ENCODE measurements at regions not wholly inside any gene's neighbourhood (a gene's known extent, or its start where the extent isn't known, plus 50 kb on each side); places are given as distances from the start of the nearest gene placed in this dataset.
"Not testable (repeated sequence)": the region's sequence is repeated elsewhere in the genome, so short reads cannot be mapped to it uniquely, and the experiment has no call there.

- peaks cover 63% of the 10 kb centered on the region for H3K9me3 ChIP-seq (ENCODE audit: control insufficient read depth, insufficient read depth, low read length)
- H3K9ac ChIP-seq (ENCODE audit: low read depth, low read length); H3K4me1 ChIP-seq (ENCODE audit: control insufficient read depth, insufficient read depth, low read length); H3K36me3 ChIP-seq (ENCODE audit: control insufficient read depth, insufficient read depth, low read length); H3K27ac ChIP-seq (ENCODE audit: low read depth, low read length); H3K4me3 ChIP-seq (ENCODE audit: low read depth, low read length); H3K27me3 ChIP-seq (ENCODE audit: control insufficient read depth, insufficient read depth, low read length): not testable (repeated sequence)
Measured at GRCh38 chr22:12384612-12385011, 3143.4 kb upstream of the OR11H1 start.

GRCh38 chr22:12388824-12389800, 3138.9 kb upstream of the OR11H1 start:
- H3K27me3 ChIP-seq (ENCODE audit: control insufficient read depth, insufficient read depth, low read length); H3K9ac ChIP-seq (ENCODE audit: low read depth, low read length); H3K27ac ChIP-seq (ENCODE audit: low read depth, low read length); H3K4me1 ChIP-seq (ENCODE audit: control insufficient read depth, insufficient read depth, low read length); H3K36me3 ChIP-seq (ENCODE audit: control insufficient read depth, insufficient read depth, low read length); H3K4me3 ChIP-seq (ENCODE audit: low read depth, low read length): not testable (repeated sequence)
- peaks cover 41% of the 10 kb centered on the region for H3K9me3 ChIP-seq (ENCODE audit: control insufficient read depth, insufficient read depth, low read length)

GRCh38 chr22:12397270-12397669, 3130.7 kb upstream of the OR11H1 start:
- H3K36me3 ChIP-seq (ENCODE audit: control insufficient read depth, insufficient read depth, low read length); H3K4me1 ChIP-seq (ENCODE audit: control insufficient read depth, insufficient read depth, low read length); H3K27me3 ChIP-seq (ENCODE audit: control insufficient read depth, insufficient read depth, low read length); H3K27ac ChIP-seq (ENCODE audit: low read depth, low read length); H3K4me3 ChIP-seq (ENCODE audit: low read depth, low read length); H3K9ac ChIP-seq (ENCODE audit: low read depth, low read length): not testable (repeated sequence)
- peaks cover 41% of the 10 kb centered on the region for H3K9me3 ChIP-seq (ENCODE audit: control insufficient read depth, insufficient read depth, low read length)

GRCh38 chr22:12401942-12402341, 3126.1 kb upstream of the OR11H1 start:
- H3K27me3 ChIP-seq (ENCODE audit: control insufficient read depth, insufficient read depth, low read length); H3K4me1 ChIP-seq (ENCODE audit: control insufficient read depth, insufficient read depth, low read length); H3K9ac ChIP-seq (ENCODE audit: low read depth, low read length); H3K27ac ChIP-seq (ENCODE audit: low read depth, low read length); H3K4me3 ChIP-seq (ENCODE audit: low read depth, low read length); H3K36me3 ChIP-seq (ENCODE audit: control insufficient read depth, insufficient read depth, low read length): not testable (repeated sequence)
- peaks cover 62% of the 10 kb centered on the region for H3K9me3 ChIP-seq (ENCODE audit: control insufficient read depth, insufficient read depth, low read length)

GRCh38 chr22:12402531-12402930, 3125.5 kb upstream of the OR11H1 start:
- not testable (repeated sequence) for H3K27ac ChIP-seq (ENCODE audit: low read depth, low read length); H3K4me1 ChIP-seq (ENCODE audit: control insufficient read depth, insufficient read depth, low read length); H3K4me3 ChIP-seq (ENCODE audit: low read depth, low read length); H3K36me3 ChIP-seq (ENCODE audit: control insufficient read depth, insufficient read depth, low read length); H3K27me3 ChIP-seq (ENCODE audit: control insufficient read depth, insufficient read depth, low read length); H3K9ac ChIP-seq (ENCODE audit: low read depth, low read length)
- H3K9me3 ChIP-seq (ENCODE audit: control insufficient read depth, insufficient read depth, low read length), result peaks cover 64% of the 10 kb centered on the region

GRCh38 chr22:12435890-12436289, 3092.1 kb upstream of the OR11H1 start:
- H3K9me3 ChIP-seq (ENCODE audit: control insufficient read depth, insufficient read depth, low read length), result peaks cover 43% of the 10 kb centered on the region
- H3K36me3 ChIP-seq (ENCODE audit: control insufficient read depth, insufficient read depth, low read length); H3K4me1 ChIP-seq (ENCODE audit: control insufficient read depth, insufficient read depth, low read length); H3K4me3 ChIP-seq (ENCODE audit: low read depth, low read length); H3K27me3 ChIP-seq (ENCODE audit: control insufficient read depth, insufficient read depth, low read length); H3K9ac ChIP-seq (ENCODE audit: low read depth, low read length); H3K27ac ChIP-seq (ENCODE audit: low read depth, low read length): not testable (repeated sequence)
